Endometrium (tissue), 2 donors: ENCODE measurements at regions not wholly inside any gene's neighbourhood (a gene's known extent, or its start where the extent isn't known, plus 50 kb on each side); places are given as distances from the start of the nearest gene placed in this dataset.
A peak's percentile ranks its signal among the peaks of the same experiment; 100 is the strongest.
"Not testable (repeated sequence)": the region's sequence is repeated elsewhere in the genome, so short reads cannot be mapped to it uniquely, and the experiment has no call there.

Experiments used
- FAIRE-seq: peaks from 2 replicates; lab custom pipeline; 2012; peaks lifted over from hg19 to GRCh38; lab: Jason Lieb, UNC
- donor health status: control.
- donor health status: control.

DNA sequence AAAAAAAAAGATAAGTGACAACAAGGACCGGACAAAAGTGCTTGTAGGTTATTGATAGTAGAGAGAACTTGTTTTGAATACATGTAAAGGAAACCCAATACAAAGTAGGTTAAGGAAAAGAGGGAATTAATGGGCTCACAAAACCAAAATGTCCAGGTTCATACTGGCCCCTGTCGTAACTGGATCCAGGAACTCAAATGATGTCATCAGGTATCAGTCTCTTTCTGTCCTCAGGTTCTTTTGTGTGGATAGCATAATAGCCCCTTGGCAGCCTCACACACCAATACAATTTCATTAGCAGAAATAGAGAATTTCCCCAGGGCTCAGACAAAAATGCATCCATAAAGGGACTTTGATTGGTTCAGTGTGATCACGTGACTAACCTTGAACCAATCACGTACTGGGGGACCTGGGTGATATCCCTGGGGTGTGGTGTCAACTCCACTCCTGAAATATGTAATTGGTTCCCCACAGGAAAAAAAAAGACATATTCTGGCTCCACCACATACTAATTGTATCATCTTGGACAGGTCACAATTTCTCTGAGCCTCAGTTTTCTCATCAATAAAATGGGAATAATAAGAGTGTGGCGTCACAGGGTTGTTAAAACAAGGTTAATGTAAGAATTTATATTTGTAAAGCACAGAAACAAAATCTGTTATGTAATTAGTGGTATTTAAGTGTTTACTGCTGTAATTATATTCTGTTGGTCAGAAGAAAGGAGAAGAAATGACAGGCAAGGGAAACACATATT, 174.8 kb downstream of the PDGFRA start:
- no peak for FAIRE-seq

DNA sequence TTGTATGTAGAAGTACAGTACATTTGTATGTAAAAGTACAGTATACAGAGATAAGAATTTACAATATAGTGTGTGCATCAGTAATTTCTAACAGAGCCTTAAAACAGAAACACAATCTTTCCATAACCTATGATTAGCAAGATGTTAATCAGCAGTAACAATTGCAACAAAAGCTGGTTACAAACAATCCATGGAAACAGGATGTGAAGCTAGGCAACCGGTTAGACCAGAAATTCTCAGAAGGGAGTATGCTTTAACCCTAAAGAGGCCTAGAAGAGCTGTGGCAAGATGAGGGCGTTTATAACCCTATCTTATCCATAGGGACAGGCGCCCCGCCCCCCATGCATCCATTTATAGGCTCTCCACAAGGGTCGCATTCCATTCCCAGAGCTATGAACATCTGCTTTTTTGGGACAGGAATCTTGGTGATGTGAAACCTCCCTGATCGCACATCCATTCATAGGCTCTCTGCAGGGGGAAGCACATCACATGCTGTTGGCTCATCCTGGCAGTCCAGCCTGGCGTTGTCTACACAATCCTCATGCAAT, 180.3 kb downstream of the PDGFRA start:
- not testable (repeated sequence) for FAIRE-seq

DNA sequence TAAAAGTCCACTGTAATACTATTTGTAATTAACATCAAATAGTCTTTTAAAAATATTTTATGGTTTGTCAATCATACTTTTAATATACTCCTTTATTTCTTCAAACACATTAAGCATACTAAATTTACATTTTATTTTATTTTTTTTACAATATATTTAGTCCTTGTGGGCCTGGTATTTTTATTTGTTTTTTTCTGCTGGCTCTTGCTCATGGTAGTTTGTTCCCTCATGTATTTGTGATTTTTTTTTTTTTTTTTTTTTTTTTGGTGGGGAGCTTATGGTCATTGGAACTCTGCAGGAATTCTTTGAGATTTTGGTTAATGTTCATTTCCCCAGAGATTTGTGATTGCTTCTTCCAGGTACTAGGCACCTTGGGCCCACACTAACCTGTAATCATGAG, 185.5 kb downstream of the PDGFRA start:
- peak; percentile 29 for FAIRE-seq

DNA sequence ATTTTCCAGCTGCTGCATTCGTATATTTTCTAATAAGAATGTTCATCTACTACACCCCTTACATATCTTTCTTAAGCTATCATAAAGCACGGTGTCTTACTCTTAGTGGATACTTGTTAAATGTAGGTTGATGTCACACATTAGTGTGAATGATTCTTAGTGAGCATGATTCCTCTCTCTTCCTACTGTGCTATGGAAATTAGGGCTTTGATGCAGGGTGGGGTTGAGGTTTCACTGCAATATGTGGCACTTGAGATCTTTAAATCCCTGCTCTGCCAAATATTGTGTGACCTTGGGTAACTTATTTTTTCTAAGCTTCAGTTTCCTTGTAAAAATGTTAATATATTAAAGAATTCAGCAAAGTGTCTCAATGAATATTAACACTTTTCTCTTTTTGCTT, 188.4 kb downstream of the PDGFRA start:
- no peak for FAIRE-seq

DNA sequence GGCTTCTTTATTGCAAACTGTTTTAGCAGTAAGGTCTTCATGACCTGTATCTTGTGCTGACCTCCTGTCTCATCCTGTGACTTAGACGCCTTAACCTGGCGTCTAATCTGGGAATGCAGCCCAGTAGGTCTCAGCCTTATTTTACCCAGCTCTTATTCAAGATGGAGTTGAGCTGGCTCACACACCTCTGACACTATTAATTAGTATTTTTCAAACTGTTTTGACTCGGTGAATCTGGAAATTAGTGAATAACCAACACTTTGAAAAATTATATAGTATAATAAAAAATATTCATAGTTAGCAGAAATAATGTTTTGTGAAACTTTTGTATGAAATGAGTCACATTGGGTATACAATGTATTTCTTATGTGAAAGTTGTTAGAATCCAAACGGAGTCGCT, 189.4 kb downstream of the PDGFRA start:
- no peak for FAIRE-seq

DNA sequence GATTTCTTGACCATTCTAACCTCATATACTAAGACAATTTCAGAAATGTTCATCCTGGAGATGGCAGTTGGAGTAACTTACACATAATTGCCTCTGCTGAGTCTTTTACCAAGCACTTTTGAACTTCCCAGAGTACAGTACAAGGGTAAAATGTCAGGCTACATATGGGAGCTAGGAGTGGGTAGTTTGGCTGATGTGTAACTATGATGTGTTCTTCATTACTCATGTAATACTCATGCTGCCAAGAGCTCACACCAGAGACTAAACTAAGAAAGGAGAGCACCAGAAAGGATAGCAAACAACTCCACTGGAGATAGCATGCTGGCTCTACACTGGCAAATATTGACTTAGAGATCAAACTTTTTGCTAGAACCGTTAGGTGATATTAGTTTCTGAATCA, 194.0 kb downstream of the PDGFRA start:
- no peak for FAIRE-seq

DNA sequence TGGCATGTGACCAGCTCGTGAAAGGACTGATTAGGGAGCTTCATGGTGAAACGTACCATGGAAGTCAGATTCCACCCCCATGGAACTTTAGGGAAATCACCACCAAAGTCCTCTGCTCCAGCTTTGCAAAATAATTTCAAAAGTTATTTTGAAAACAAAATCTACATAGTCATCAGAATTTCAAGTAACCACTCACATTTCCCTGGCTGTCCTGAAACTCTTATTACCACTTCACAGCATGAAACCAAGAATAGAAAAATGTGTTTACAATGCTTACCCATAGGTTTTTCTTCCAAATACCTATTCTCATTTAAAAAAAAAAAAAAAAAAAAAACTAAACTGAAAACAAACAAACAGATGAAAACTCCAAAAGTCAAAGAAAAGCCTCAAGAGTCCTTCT, 198.7 kb downstream of the PDGFRA start:
- FAIRE-seq: no peak

DNA sequence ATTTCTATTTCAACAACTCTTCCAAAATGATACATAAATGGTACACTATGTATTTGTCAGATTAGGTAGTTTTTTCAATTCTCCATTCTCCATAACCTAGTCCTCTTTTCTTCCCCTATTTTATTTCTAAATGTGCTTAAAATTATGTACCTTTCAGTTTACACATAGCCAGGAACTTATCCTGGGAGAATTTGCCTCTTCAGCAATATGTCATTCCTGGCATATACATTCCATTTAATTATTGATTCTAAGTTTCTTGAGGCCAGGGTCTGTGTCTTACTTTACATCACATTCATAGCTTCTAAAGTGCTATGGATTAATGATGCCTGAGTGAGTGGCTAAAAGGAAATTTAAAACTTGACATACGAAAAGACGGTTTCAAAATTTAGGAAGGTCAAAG, 199.8 kb downstream of the PDGFRA start:
- no peak for FAIRE-seq

DNA sequence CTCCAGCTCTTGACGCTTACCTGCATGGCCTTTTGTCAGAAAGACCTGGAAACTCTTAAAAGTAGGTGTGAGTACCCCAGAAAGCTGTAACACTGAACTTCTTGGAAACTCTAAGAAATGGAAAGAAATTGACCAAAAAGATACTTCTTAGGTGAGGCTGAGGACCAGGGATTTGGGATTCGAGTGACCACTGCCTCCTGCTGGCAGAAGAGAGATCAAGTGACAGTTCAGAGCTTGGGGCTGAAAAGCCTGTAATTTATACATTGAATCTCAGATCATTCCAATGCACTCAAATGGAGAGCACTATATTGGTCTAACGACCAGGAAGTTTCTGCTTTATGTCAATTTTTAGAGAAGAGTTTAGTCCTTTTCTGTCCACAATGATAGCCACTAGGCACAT, 204.6 kb downstream of the PDGFRA start:
- FAIRE-seq: no peak

DNA sequence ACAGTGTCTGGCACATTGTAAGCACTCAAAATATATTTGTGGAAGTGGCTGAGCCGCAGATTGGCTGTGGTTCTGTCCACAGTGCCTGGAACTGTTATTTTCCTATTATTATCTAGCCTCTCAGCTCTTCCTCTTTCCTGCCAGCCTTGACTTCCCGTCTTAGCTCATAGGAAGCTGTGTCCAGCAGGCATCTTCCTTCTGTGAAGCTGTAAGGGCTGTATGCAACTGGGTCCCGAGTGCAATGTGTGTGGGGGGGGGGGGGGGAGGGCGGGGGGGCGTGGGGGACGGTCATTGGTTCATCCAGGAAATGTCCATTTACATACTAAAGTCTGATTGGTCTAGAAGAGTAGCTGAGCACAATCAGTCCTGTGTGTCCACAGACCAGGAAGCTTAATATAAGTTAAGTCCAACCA, 210.7 kb downstream of the PDGFRA start:
- no peak for FAIRE-seq

DNA sequence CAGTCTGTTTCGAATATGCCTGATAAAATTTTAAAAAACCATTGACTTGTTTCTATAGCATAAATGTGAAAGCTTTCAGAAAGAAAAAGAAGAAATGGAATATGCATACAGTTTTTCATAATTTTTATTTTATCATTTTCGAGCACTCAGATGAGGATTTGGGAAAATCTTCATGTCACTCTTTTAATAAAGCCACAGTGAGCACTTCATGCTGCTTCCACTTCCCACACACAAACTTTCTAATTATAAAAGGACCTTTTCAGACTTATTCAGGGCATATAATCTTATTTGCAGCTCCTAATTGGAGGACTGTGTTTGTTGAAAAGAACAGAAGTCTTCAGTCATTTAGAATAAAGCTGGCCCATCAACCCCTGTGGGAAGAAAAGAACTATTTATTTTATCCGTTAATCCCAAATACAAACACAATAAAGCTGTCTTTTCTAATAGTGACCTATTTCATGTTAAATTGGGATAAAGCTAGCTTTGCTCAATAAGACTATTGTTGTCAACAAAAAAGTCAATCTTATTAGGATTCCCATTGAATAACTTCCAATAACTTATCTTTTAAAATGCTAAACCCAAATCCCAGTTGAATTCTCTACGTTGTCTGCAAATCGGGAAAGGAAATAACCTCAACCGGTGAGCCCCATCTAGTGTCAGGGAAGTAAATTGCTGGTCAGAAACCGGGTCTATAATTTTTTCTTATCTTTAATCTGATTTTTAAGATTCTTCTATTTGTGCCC, 211.5 kb downstream of the PDGFRA start:
- FAIRE-seq: peak; percentile 73

DNA sequence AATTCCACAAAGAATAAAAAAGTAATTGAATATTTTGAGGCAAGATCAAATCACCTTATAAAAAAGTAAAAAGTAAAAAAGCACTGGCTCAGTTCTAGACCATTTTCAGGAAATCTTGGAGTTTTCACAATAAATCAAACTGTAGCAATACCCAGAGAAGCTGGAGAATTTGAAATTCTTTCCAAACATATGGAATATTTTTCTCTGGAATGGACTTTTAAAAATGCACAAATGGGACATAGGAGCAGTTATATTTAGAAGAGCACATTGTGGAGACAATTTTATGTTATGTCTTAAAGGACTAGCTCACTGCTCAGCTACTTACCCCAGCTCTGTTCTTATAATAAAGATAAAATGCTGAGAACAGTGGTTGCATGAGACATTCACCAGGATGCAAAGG, 211.9 kb upstream of the KIT start:
- no peak for FAIRE-seq

DNA sequence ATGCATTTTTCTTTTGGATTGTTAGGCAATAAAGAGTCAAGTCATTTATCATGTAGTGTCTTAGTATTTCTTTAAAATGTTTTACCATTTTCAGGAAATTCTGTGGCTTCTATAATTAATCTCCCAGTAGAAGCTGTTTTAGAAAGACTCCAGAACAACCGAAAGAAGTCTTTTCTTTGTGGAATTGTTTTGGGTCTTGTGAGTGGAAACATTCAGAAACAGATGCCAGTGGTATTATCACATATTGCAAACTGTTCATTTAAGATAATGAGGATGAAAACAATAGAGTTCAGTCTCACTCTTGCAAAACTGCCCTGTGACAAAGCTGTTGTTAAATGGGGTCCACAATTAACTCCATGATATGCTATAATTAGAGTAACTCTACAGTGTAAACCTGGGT, 211.2 kb upstream of the KIT start:
- FAIRE-seq: no peak

DNA sequence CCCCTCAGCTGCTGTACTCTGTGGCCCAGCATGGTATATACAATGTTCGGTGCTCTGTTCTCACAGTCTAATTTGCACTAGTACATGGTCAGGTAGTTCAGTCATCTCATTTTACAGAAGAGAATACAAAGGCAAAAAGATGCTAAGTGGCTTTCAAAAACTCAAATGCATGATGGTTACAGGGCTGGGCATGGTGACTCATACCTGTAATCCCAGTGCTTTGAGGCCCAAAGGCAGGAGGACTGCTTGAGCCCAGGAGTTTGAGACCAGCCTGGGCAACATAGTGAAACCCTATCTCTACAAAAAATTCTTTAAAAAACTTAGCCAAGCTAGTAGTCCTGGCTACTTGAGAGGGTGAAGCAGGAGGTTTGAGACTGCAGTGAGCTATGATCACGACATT, 210.5 kb upstream of the KIT start:
- no peak for FAIRE-seq

DNA sequence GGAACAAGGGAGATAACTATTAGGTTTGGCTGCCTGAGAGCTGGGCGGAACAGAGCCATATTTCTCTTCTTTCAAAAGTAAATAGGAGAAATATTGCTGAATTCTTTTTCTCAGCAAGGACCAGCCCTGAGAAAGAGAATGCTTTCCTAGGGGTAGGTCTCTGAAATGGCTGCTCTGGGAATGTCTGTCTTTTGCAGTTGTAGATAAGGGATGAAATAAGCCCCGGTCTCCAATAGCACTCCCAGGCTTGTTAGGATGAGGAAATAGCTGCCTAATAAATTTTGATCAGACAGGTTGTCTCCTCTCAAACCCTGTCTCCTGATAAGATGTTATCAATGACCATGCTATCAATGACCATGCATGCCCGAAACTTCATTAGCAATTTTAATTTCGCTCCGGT, 207.8 kb upstream of the KIT start:
- no peak for FAIRE-seq

DNA sequence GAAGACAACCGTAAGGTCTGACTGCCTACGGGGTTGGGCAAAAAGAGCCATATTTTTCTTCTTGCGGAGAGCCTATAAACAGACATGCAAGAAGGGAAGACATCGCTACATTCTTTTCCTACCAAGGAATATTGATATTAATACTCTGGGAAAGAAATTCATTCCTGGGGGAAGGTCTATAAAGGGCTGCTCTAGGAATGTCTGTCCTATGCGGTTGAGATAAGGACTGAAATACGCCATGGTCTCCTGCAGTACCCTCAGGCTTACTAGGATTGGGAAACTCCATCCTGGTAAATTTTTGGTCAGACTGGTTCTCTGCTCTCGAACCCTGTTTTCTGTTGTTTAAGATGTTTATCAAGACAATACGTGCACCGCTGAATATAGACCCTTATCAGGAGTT, 190.8 kb upstream of the KIT start:
- not testable (repeated sequence) for FAIRE-seq

DNA sequence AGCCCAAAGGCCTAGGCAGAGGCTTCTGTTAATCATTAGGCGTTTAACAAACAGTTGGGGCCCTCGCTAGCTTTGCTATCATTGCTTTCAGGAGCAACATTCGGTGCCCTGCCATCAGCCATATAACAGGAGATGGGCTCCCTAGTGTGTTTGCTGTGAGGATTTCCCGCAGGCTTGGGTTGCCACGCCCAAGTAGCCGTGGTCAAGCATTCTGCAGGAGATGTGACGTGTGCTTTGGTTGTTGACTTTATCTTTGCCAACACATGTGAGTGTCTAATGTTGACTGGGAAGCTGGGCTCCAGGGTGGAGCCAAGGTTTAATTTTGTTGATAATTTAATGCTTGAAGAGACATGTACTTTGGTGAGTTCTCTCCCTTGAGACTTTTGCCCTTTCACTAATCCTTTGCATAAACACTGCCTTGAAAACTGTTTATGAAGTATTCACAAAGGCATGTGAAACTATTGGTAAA, 184.6 kb upstream of the KIT start:
- no peak for FAIRE-seq

DNA sequence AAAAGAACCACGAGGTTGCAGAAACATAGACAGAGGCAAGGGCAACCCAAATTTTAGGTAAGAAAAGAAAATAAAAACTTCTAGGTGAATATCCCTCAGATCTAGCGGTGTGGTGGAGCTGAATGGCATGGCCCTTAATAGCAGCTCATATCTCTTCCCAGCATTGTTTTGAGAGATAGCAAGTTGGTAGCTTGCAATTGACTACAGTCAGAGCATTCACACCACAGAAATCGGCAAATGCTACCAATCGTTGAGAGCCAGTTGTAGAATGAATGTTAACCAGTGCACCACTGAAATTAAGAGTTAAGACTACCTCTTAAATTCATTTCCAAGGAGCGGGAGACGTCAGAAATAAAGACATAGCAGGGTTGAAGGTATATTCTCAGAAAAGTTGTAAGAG, 184.0 kb upstream of the KIT start:
- FAIRE-seq: no peak

DNA sequence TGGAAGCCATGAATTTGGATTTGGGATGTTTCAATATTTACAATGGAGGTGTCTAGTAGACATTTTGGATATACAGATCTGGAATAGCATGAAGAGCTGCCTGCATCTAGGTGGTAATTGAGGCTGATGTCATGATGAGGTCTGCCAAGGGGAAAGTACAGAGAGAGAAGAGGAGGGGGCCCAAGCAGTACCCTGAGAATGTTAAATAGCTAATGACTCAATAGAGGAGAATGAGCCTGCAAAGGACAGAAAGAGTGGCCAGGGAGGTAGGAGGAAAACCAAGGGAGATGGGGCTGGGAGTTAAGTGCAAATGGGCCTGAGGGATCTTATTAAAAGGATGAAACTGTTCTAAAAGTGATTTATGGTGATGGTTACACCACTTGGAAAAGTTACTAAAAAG, 182.2 kb upstream of the KIT start:
- FAIRE-seq: no peak

DNA sequence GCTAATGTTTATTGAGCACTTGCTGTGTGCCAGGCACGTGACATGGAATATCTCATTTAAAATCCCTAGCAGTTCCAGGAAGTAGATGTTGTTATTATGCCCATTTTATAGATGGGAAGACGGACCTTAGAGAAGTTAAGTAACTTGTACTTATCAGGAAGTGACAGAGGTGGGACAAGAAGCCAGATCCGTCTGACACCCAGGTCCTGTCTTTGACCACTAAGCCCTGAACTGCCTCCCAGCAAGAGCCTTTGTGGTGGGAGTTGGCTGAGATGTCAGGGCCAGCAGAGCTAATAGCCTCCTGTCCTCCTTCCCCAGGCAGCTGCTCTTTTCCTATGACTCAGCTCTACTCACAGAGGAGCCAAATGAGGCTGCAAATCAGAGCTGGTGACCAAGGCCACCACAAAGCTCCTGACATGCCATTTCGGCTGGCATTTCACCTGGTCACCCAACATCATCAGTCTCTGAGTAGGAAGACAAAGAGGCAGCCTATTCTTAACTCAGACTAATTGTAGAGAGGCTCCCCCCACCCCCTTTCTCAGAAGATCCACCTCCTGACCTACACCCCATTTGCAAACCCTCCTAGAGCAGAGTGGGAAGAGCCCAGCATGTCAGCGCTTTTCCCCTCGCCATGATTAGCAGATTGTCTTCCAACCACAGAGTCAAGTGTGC, 175.1 kb upstream of the KIT start:
- no peak for FAIRE-seq

DNA sequence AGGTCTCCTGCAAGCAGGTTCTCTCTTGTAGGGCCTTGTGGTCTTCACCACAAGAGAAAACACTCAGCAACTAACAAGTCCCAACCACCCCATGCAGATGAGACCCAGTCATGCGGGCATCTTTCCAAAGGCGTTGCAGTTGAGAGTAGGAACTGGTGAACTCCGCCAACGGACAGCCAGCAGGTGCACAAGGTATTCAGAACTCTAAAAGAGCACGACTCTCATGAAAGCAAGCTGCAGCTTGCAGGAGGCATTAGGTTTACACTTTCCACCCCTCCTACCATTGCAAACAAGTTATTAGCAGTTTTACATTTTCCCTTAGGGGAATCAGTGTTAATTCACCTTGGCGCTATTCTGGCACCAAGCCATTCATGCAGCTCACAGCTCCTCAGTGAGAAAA, 173.4 kb upstream of the KIT start:
- no peak for FAIRE-seq

DNA sequence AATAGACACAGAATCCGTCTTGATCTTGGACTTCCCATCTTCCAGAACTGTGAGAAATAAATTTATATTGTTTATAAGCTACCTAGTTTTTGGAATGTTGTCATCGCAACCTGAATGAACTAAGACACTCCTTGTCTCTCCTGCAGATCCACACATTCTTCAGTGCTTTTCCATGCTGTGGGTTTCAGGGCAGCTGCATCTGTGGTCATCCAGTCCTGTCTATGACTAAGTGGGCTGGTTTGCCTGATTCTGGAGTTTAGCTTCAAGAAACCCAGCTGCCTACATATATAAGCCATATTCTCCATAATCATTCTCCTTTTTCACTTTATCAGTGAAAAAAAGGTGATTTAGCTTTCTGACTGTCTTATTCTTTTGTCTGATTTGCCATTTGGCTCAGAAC, 170.3 kb upstream of the KIT start:
- no peak for FAIRE-seq

DNA sequence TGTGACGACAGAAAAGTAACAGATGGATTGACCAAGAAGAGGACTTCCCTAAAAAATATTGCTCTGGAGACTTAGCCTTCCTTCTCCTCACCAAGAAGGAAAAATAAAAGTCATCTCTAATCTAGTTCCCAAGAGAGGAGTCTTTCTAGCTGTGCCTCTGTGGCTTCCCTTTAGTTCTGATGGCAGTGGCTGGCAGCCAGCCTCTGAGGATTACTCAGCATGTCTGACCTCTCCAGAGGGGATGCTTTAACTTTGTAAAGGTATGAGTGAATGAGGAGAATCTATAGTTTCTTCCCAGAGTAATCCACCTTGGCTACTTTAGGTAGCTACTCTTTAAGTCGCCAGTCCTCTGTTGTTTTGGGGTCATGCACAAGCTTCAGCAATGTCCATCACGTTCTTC, 163.9 kb upstream of the KIT start:
- no peak for FAIRE-seq
